Activated T-cell treated with anti-CD3 and anti-CD28 coated beads for 1 hour (primary cell): ENCODE measurements at regions not wholly inside any gene's neighbourhood (a gene's known extent, or its start where the extent isn't known, plus 50 kb on each side); places are given as distances from the start of the nearest gene placed in this dataset.
A peak's percentile ranks its signal among the peaks of the same experiment; 100 is the strongest.
"Not testable (repeated sequence)": the region's sequence is repeated elsewhere in the genome, so short reads cannot be mapped to it uniquely, and the experiment has no call there.

ENCODE experiments used
- DNase-seq: peaks from one replicate; pipeline ENCODE4 v3.0.0-alpha.2; 2020; ENCODE audit warnings: low read depth

GRCh38 chr7:3094701-3095445 lies 51.2 kb upstream of the CARD11 start:
- peak; percentile 29 for DNase-seq

- no peak for DNase-seq
These were observed 54.1 kb upstream of the CARD11 start for GRCh38 chr7:3097734-3098133.

DNA sequence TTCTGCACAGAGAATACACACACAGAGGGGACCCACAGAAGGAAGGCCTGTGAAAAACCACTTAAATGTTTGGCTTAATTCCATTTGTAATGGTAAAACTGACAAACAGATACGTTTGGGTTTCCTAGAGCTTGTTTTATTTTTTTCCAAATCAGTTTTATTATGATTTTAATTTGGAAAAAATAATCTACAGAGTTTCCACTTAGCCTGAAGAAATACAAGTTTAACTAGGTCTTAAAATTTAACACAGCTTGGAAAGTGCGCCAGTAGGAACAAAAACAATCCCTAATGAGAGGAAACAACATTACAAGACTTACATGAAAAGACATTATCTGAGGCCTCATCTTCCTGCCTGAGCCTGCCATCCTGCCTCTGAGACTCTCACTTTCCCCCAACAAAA lies 58.5 kb upstream of the CARD11 start:
- DNase-seq = no peak

DNA sequence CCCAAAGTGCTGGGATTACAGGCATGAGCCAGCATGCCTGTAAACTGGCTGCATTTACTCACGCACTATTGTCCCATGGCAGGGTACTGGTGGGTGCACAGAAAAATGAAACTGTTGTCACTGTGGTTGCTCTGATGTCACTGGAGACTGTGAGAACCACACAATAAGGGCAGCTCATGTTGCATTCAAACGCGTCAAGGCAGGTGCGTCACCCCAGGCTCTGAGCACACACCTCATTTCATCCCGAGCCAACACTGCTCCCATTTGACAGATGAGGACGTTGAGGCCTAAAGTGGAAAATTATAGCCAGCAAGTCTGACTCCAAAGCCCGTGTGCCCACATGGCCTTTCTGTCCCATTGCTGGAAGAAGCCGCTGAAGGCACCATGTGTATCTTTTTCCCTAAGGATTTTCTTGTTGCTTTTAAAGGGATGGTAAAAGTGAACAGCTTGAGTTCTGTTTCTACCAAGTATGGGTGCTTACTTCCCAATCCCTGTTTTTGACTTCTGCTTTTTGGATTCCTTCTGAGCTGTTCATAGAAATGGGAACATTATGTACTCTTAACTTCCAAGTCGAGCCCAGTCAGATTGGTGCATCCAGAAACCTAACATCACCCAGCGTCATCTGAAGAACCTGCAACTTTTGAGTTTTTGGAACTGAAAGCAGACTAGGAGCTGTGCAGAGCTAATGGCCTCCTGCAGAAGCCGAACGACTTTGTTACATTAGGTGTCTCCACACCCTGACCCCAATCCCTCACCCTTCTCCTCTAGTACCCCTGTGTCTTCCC lies 60.1 kb upstream of the CARD11 start:
- DNase-seq = no peak

DNA sequence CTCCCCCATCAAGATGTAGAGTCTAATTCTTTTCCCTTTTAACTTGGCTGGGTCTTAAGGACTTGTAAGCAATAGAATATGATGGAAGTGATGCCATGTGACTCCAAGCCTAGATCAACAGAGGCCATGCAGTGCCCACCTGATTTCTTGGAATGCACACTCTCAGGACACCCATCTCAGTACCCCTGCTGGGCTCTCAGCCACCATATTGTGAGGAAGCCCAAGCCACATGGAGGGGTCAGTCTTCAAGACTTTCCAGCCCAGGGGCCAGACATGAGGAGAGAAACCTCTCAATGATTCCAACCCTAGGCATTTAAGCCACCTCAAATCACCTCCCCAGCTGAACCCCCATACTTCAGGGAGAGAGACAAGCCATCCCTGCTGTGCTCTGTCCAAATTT lies 62.2 kb upstream of the CARD11 start:
- DNase-seq = no peak

GRCh38 chr7:3106361-3106826 lies 62.7 kb upstream of the CARD11 start:
- no peak for DNase-seq

- no peak for DNase-seq
These were observed 63.6 kb upstream of the CARD11 start for GRCh38 chr7:3107228-3107763.

DNA sequence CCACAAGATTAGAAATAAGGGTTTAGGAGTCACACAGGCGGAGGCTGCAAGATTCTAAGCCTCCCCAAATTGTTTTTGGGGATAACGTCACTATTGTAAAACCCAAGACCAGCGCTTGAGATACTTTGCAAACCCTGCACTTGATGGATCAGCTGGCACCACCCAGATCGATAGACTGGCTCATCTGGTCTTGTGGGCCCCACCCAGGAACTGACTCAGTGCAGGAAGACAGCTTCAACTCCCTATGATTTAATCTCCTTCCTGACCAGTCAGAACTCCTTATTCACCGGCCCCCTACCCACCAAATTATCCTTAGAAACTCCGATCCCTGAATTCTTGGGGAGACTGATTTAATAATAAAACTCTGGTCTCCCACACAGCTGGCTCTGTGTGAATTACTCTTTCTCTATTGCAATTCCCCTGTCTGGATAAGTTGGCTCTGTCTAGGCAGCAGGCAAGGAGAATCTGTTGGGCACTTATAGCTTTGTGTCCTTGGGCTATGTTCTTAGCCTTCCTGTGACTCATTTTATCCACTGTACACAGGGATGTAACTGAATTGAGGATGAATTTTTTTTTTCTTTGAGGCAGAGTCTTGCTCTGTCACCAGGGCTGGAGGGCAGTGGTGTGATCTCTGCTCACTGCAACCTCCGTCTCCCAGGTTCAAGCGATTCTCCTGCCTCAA lies 64.4 kb upstream of the CARD11 start:
- DNase-seq = no peak

- no peak for DNase-seq
These were observed 65.7 kb upstream of the CARD11 start for GRCh38 chr7:3109311-3109915.

DNA sequence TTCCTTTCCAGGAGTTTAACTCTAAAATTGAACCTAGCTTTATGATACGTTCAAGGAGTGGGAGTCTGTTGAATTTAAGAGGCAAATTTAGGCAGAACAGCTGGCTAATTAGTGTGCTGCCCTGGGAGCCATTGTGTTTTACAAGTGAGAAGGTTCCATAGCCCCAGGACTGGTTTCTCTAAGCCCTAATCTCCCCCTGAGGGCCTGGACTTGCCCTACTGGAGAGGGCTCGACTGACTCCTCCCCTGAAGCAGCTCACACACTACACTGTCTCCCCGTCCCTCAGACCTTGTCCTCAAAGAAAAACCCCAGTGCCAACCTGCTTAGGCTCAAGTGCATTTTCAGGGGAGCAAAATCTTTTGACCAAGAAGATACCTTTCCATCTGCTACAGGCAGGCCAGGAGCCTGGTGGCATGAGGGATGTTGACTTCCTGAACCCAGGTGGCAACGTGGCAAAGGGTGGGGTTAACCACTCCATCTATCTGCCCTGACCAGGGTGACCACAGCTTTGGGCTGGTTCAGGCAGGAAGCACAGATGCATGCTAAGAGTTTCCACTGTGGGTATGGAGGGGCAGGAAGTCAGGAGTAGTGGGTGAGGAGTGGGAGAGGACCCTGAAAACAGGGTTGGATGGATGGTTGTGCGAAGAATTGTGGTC lies 68.9 kb upstream of the CARD11 start:
- DNase-seq = no peak

GRCh38 chr7:3114917-3115316 lies 71.2 kb upstream of the CARD11 start:
- DNase-seq = no peak

- DNase-seq = no peak
These were observed 73.4 kb upstream of the CARD11 start for GRCh38 chr7:3117081-3117480.

DNA sequence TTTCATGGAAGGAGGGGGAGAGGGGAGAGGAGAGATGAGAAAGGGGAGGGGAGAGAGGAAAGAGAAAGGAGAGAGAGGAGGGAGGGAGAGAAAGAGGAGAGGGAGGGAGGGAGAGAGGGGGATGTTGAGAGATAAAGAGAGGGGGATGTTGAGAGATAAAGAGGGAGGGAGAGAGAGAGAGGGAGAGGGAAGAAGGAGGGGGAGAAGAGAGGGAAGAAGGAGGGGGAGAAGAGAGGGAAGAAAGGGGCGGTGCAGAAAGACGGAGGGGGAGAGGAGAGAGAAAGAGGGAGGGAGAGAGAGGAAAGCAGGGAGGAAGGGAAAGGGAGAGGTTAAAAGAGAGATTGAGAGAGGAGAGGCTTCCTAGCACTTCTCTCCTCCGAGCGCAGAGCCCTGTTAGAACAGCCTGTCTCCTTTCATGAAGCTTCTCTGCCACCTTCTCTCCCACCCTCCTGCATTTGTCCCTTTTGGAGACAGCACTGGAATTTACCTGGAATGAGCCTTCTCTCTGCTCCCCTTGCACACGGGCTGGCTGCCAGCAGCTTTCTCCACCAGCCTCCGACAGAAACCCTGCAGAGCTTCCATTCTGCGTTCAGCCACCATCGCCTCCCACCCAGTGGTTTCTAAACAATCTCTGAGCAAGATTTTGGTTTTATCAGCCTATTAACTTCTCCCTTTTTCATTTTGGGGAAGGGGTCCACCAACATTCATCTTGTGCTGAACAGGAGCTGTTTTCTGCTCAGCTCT lies 74.0 kb upstream of the CARD11 start:
- DNase-seq = no peak

GRCh38 chr7:3119352-3119927 lies 75.8 kb upstream of the CARD11 start:
- DNase-seq = not testable (repeated sequence)

DNA sequence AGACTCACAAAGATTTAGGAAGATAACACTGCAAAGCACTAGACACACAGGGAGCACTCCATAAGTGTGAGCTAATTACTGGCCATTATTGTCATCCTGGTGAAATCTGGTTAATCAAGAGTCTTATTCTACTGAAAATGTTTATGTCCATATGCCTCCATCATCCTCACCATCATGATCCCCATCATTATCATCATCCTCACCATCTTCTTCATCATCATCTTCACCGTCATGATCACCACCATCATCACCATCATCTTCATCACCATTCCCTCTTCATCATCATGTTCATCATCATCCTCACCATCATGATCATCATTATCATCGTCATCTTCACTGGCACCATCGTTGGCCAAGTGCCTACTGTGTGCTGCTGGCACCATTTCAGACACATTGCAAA lies 76.3 kb upstream of the CARD11 start:
- no peak for DNase-seq

- no peak for DNase-seq
These were observed 76.8 kb upstream of the CARD11 start for GRCh38 chr7:3120513-3120912.

DNA sequence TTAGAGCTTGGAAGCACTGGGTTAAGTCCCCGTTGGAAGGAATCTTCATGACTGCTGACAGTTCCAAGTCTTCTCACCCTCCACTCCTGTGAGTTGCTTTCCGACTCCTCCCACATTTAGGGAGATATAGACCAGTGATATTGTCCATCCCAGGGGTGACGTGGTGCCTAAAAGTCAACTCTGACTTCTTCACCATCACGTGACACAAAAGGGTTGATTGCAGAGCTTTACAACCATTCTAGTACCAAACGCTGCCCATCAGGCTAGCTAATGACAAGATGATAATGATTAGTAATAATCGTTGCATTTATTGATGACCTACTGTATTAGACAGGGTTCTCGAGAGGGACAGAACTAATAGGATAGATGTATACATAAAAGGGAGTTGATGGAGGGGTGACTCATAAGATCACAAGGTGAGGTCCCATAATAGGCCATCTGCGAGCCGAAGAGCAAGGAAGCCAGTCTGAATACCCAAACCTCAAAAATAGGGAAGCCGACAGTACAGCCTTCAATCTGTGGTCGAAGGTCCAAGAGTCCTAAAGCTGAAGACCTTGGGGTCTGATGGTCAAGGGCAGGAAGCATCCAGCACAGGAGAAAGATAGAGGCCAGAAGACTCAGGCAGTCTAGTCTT lies 85.3 kb upstream of the CARD11 start:
- no peak for DNase-seq

GRCh38 chr7:3133811-3134385 lies 90.2 kb upstream of the CARD11 start:
- no peak for DNase-seq

GRCh38 chr7:3134745-3135144 lies 91.1 kb upstream of the CARD11 start:
- DNase-seq = no peak

GRCh38 chr7:3135626-3136025 lies 92.0 kb upstream of the CARD11 start:
- DNase-seq = no peak
